Spinal cord (tissue), 9 donors: ENCODE measurements at regions not wholly inside any gene's neighbourhood (a gene's known extent, or its start where the extent isn't known, plus 50 kb on each side); places are given as distances from the start of the nearest gene placed in this dataset.

ENCODE experiments used
- DNase-seq, 6 donors: peaks; one replicate each; pipeline versions ENCODE4 v3.0.0 to v3.0.0-alpha.2; 2013 to 2015; ENCODE audit warnings: low spot score in 6 of 6, low read depth in 4 of 6
- H3K27ac ChIP-seq: one replicate; pipeline ENCODE4 v1.5.1; 2013; ENCODE audit warnings: low read depth, low read length, control low read depth
- H3K27me3 ChIP-seq: one replicate; pipeline ENCODE4 v1.6.1; 2013; ENCODE audit warnings: low read length; ENCODE audit not compliant: control insufficient read depth, insufficient read depth
- H3K36me3 ChIP-seq: one replicate; pipeline ENCODE4 v1.6.1; 2013; ENCODE audit warnings: low read length; ENCODE audit not compliant: control insufficient read depth, insufficient read depth
- H3K4me1 ChIP-seq: one replicate; pipeline ENCODE4 v1.6.1; 2013; ENCODE audit warnings: low read length; ENCODE audit not compliant: control insufficient read depth, insufficient read depth
- H3K4me3 ChIP-seq: one replicate; pipeline ENCODE4 v1.5.1; 2013; ENCODE audit warnings: low read depth, low read length, control low read depth
- H3K9me3 ChIP-seq: one replicate; pipeline ENCODE4 v1.6.1; 2013; ENCODE audit warnings: low read length; ENCODE audit not compliant: control insufficient read depth, insufficient read depth
- WGBS: methylation state at CpG from one replicate; pipeline ENCODE4 v1.1.5; 2013; ENCODE audit warnings: missing lambda C conversion rate; ENCODE audit not compliant: insufficient coverage; 5-methylcytosine and 5-hydroxymethylcytosine counted together
- donor health status: healthy.

- Histone ChIP-seq H3K27me3 (no peaks in the 10 kb centered on the region), H3K27ac (no peak overlapping the region), H3K4me1 (no peaks in the 10 kb centered on the region), H3K9me3 (no peaks in the 10 kb centered on the region), H3K36me3 (no peaks in the 10 kb centered on the region), H3K4me3 (no peak overlapping the region)
- WGBS = no CpG with 5 or more reads among the region's 5 CpGs
- DNase-seq = no peak
These were observed 441.6 kb downstream of the PLPP3 start for GRCh38 chr1:56137521-56138505.

DNA sequence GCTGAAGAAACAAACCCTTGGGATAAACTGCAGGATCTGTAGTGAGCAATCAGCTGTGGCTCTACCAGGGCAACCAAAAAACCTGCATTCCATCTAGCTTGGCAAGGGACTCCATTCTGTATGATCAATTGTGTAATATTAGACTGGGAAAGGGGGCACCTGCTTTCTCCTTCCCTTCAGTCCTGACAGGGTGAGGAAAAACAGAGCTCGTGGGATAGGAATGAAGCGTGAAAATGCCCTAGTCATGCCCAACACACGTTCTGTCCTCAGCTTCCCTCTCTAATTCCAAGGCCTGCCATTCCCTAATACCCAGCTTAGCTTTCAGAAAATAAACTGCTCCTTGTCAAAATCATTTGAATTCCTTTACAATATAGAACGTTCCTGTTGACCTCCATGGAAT, 442.3 kb downstream of the PLPP3 start:
- WGBS = 92% methylated on average over 2 of the region's 4 CpGs
- Histone ChIP-seq H3K27ac (no peak overlapping the region), H3K4me1 (no peaks in the 10 kb centered on the region), H3K36me3 (no peaks in the 10 kb centered on the region), H3K4me3 (no peak overlapping the region), H3K27me3 (no peaks in the 10 kb centered on the region), H3K9me3 (no peaks in the 10 kb centered on the region)
- DNase-seq = no peak

DNA sequence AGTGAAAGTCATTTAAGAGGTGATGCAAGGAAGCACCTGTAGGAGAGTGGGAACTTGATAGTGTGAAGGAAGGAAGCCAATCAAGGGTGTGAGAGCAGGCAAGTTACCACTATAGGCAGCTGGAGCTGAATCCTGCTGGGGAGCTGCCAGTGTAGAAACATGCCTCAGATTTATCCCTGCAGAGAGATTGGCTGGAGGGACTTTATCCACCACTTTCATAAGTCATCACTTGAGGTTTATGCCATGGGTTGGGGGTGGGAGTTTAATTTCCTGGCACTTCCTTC, 443.6 kb downstream of the PLPP3 start:
- no peaks in the 10 kb centered on the region for H3K9me3 ChIP-seq
- DNase-seq = no peak
- H3K27me3 ChIP-seq = no peaks in the 10 kb centered on the region
- H3K4me1 ChIP-seq = no peaks in the 10 kb centered on the region
- no peak overlapping the region for H3K27ac ChIP-seq
- no peaks in the 10 kb centered on the region for H3K36me3 ChIP-seq
- H3K4me3 ChIP-seq = no peak overlapping the region

- no peak overlapping the region for H3K4me3 ChIP-seq
- no peaks in the 10 kb centered on the region for H3K9me3 ChIP-seq
- DNase-seq = no peak
- WGBS = 94% methylated on average over 4 of the region's 5 CpGs
- H3K27me3 ChIP-seq = no peaks in the 10 kb centered on the region
- no peaks in the 10 kb centered on the region for H3K4me1 ChIP-seq
- no peaks in the 10 kb centered on the region for H3K36me3 ChIP-seq
- no peak overlapping the region for H3K27ac ChIP-seq
These were observed 444.1 kb downstream of the PLPP3 start for GRCh38 chr1:56135069-56135863.

DNA sequence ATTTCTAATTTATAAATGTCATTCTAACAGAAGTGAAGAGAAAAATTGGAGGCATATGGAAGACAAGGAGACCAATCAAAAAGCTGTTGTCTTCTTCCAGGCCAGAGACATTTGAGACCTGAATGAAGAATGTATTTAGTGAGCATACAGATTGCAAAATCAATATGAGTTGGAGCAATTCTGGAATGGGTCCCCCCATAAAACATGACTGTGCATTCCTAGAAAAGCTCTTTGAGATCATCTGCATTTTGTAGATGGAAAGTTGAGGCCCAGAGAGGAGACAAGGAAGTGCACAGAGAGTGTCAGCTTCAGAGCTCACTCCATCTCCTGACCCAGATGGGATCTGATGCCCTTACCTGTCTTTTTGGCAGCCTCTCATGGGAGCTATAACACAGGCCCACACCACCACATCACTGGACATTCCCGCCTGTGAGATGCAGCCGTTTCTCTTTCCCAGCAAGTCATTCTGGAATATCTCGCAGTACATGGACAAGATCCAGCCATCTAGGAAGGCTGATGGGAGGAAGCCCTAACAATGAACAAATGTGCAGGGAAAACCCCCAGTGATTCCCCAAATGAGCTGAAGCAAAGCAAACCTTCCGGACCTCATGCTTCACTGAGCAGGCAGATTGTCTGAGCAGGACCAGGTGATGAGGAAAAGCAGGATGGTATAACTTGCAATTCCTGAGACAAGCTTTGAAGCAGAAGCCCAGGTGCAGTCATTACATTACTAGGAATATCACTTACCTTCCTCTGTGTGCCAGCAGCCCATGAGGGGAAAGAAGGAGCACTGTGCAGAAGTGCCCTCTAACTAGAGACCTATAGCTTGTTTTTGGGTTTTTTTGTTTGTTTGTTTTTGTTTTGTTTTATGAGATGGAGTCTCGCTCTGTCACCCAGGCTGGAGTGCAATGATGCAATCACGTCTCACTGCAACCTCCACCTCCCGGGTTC, 445.6 kb downstream of the PLPP3 start:
- Histone ChIP-seq H3K4me3 (no peak overlapping the region), H3K27ac (no peak overlapping the region), H3K36me3 (no peaks in the 10 kb centered on the region), H3K27me3 (no peaks in the 10 kb centered on the region), H3K9me3 (no peaks in the 10 kb centered on the region), H3K4me1 (no peaks in the 10 kb centered on the region)
- DNase-seq = no peak
- 93% methylated on average over 3 of the region's 7 CpGs for WGBS

DNA sequence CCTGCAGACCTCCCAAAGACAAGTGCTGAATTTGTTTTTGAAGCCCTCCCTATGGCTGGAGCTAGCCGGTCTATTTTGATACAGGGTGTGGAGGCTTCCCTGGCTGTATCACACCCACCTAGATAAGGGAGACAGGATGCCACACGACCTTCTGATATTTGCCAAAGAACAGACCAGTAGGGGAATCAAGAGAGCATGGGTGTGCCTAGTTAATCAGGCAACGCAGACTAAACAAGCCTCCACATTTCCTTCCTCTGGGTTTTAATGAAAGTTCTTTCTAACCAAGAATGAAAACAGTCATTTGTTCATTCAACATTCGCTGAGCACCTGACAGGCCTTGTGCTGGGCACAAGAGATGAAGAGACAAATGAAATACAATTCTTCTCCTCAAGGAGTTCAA, 446.8 kb downstream of the PLPP3 start:
- Histone ChIP-seq H3K36me3 (no peaks in the 10 kb centered on the region), H3K27me3 (no peaks in the 10 kb centered on the region), H3K27ac (no peak overlapping the region), H3K4me3 (no peak overlapping the region), H3K4me1 (no peaks in the 10 kb centered on the region), H3K9me3 (no peaks in the 10 kb centered on the region)
- DNase-seq = no peak
- WGBS = no CpG with 5 or more reads among the region's 4 CpGs

GRCh38 chr1:56129837-56130236, 449.5 kb downstream of the PLPP3 start:
- Histone ChIP-seq H3K9me3 (no peaks in the 10 kb centered on the region), H3K4me1 (no peaks in the 10 kb centered on the region), H3K27ac (no peak overlapping the region), H3K36me3 (no peaks in the 10 kb centered on the region), H3K27me3 (no peaks in the 10 kb centered on the region), H3K4me3 (no peak overlapping the region)
- DNase-seq = no peak
- 96% methylated on average over 2 of the region's 3 CpGs for WGBS

DNA sequence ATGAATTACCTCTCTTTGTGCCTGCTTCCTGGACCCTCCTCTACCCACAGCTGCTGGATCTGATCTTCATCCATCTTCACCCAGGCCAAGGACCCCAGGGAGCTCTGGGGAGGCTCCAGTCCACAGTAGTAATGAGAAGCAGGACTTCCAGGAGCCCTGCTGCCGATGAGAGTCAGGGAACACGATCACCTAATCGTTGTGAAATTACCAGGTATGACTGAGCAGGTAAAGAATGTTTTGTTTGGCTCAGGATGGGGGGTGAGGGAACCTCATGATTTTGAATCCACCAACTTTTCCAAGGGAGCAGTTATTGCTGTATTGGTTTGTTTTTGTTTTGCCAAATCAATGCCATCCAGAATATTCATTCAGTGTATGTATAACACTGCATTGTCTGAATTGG, 454.0 kb downstream of the PLPP3 start:
- H3K4me1 ChIP-seq = no peaks in the 10 kb centered on the region
- H3K27me3 ChIP-seq = no peaks in the 10 kb centered on the region
- H3K9me3 ChIP-seq = no peaks in the 10 kb centered on the region
- H3K4me3 ChIP-seq = no peak overlapping the region
- 95% methylated on average over 3 of the region's 3 CpGs for WGBS
- DNase-seq = no peak
- H3K36me3 ChIP-seq = no peaks in the 10 kb centered on the region
- no peak overlapping the region for H3K27ac ChIP-seq

GRCh38 chr1:56123826-56124225, 455.5 kb downstream of the PLPP3 start:
- Histone ChIP-seq H3K9me3 (no peaks in the 10 kb centered on the region), H3K4me1 (no peaks in the 10 kb centered on the region), H3K36me3 (no peaks in the 10 kb centered on the region), H3K27me3 (no peaks in the 10 kb centered on the region), H3K4me3 (no peak overlapping the region), H3K27ac (no peak overlapping the region)
- DNase-seq = no peak
- 100% methylated on average over 1 of the region's 3 CpGs for WGBS
